HEK293T (cell line): ENCODE measurements at regions not wholly inside any gene's neighbourhood (a gene's known extent, or its start where the extent isn't known, plus 50 kb on each side); places are given as distances from the start of the nearest gene placed in this dataset.

Source experiments
- CTCF ChIA-PET: fragments of 350-600 bp; formaldehyde crosslinking; extraction: SDS; loops from one replicate; lab custom pipeline; 2021; ENCODE audit warnings: antibody characterized with exemption, inconsistent platforms; lab: Yijun Ruan, JAX
- POLR2A ChIA-PET: fragments of 350-600 bp; formaldehyde crosslinking; extraction: SDS; loops from one replicate; lab custom pipeline; 2020; ENCODE audit warnings: antibody characterized with exemption, inconsistent platforms; lab: Yijun Ruan, JAX
- DNase-seq: peaks from one replicate; pipeline ENCODE4 v3.0.0; 2012; ENCODE audit warnings: mixed read lengths; ENCODE audit errors: extremely low spot score
- ARNT ChIP-seq: fragments of 450-650 bp; IDR thresholded peaks from 2 replicates; pipeline ENCODE4 v1.6.1; 2017; ENCODE audit warnings: mild to moderate bottlenecking
- BHLHE40 ChIP-seq: fragments of 450-650 bp; IDR thresholded peaks from 2 replicates; pipeline ENCODE4 v1.6.1; 2016; ENCODE audit warnings: mild to moderate bottlenecking, moderate library complexity, borderline replicate concordance
- CTBP1 ChIP-seq: fragments of 450-650 bp; IDR thresholded peaks from 2 replicates; pipeline ENCODE4 v1.6.1; 2016; ENCODE audit warnings: borderline replicate concordance
- ELF4 ChIP-seq: fragments of 450-650 bp; IDR thresholded peaks from 2 replicates; pipeline ENCODE4 v1.6.1; 2017; ENCODE audit warnings: antibody characterized with exemption
- FOXA1 ChIP-seq: fragments of 450-650 bp; IDR thresholded peaks from 2 replicates; pipeline ENCODE4 v1.6.1; 2016; ENCODE audit warnings: mild to moderate bottlenecking
- FOXK2 ChIP-seq: fragments of 450-650 bp; IDR thresholded peaks from 2 replicates; pipeline ENCODE4 v1.6.1; 2016; ENCODE audit warnings: mild to moderate bottlenecking
- FOXM1 ChIP-seq: fragments of 450-650 bp; IDR thresholded peaks from 2 replicates; pipeline ENCODE4 v1.6.1; 2017; ENCODE audit warnings: mild to moderate bottlenecking, borderline replicate concordance
- HDGF ChIP-seq: fragments of 450-650 bp; IDR thresholded peaks from 2 replicates; pipeline ENCODE4 v1.6.1; 2017; ENCODE audit warnings: antibody characterized with exemption, borderline replicate concordance
- L3MBTL2 ChIP-seq: fragments of 450-650 bp; conservative IDR thresholded peaks from 2 replicates; pipeline ENCODE4 v1.6.1; 2016; ENCODE audit warnings: mild to moderate bottlenecking
- LEF1 ChIP-seq: fragments of 450-650 bp; IDR thresholded peaks from 2 replicates; pipeline ENCODE4 v1.6.1; 2017; ENCODE audit warnings: mild to moderate bottlenecking, borderline replicate concordance
- NFRKB ChIP-seq: fragments of 450-650 bp; IDR thresholded peaks from 2 replicates; pipeline ENCODE4 v1.6.1; 2016; ENCODE audit warnings: mild to moderate bottlenecking, moderate library complexity
- PKNOX1 ChIP-seq: fragments of 450-650 bp; IDR thresholded peaks from 2 replicates; pipeline ENCODE4 v1.6.1; 2016
- SP1 ChIP-seq: fragments of 450-650 bp; IDR thresholded peaks from 2 replicates; pipeline ENCODE4 v1.6.1; 2017
- SUZ12 ChIP-seq: fragments of 450-650 bp; IDR thresholded peaks from 2 replicates; pipeline ENCODE4 v1.6.1; 2016; ENCODE audit warnings: mild to moderate bottlenecking
- TARDBP ChIP-seq: fragments of 450-650 bp; IDR thresholded peaks from 2 replicates; pipeline ENCODE4 v1.6.1; 2016
- ZNF384 ChIP-seq: fragments of 450-650 bp; IDR thresholded peaks from 2 replicates; pipeline ENCODE4 v1.6.1; 2016

- TF ChIP-seq SUZ12 (no peak), ZNF384 (no peak), HDGF (no peak), SP1 (no peak), PKNOX1 (no peak), LEF1 (no peak), TARDBP (no peak)
- POLR2A ChIA-PET, result no interaction called here
- CTCF ChIA-PET, result no interaction called here
- DNase-seq, result no peak
Observed at GRCh38 chr5:155767470-155767869, 559.5 kb upstream of the SGCD start.

- ChIA-PET POLR2A (no interaction called here), CTCF (no interaction called here)
- DNase-seq, result no peak
- TF ChIP-seq FOXK2 (no peak), CTBP1 (no peak), ZNF384 (no peak), TARDBP (no peak), ELF4 (no peak), FOXM1 (no peak), HDGF (no peak), PKNOX1 (no peak), FOXA1 (no peak), NFRKB (no peak), BHLHE40 (no peak), LEF1 (no peak), SP1 (no peak)
Observed at GRCh38 chr5:155768332-155768731, 558.6 kb upstream of the SGCD start.

- DNase-seq, result no peak
- ChIA-PET POLR2A (no interaction called here), CTCF (no interaction called here)
- no peak for TF ChIP-seq L3MBTL2
- TF ChIP-seq PKNOX1, result no peak
- TF ChIP-seq BHLHE40, result no peak
- TF ChIP-seq SUZ12, result no peak
- no peak for TF ChIP-seq NFRKB
- TF ChIP-seq ZNF384, result no peak
- TF ChIP-seq ELF4, result no peak
- no peak for TF ChIP-seq ARNT
- TF ChIP-seq FOXA1, result no peak
- TF ChIP-seq TARDBP, result no peak
- TF ChIP-seq CTBP1, result no peak
- no peak for TF ChIP-seq SP1
- no peak for TF ChIP-seq FOXM1
- TF ChIP-seq LEF1, result no peak
- TF ChIP-seq FOXK2, result no peak
Observed at GRCh38 chr5:155772009-155772662, 554.8 kb upstream of the SGCD start.

- ChIA-PET CTCF (no interaction called here), POLR2A (no interaction called here)
Observed at GRCh38 chr5:155773680-155774079, 553.3 kb upstream of the SGCD start.

GRCh38 chr5:155780260-155780659 lies 546.7 kb upstream of the SGCD start:
- no peak for TF ChIP-seq L3MBTL2
- TF ChIP-seq CTBP1, result no peak
- TF ChIP-seq ZNF384, result no peak
- TF ChIP-seq NFRKB, result no peak
- TF ChIP-seq FOXM1, result no peak
- TF ChIP-seq FOXA1, result no peak
- no peak for TF ChIP-seq SUZ12
- TF ChIP-seq PKNOX1, result no peak
- no peak for TF ChIP-seq BHLHE40
- no peak for TF ChIP-seq SP1
- no peak for TF ChIP-seq ELF4
- TF ChIP-seq LEF1, result no peak
- no peak for TF ChIP-seq HDGF
- no peak for TF ChIP-seq ARNT
- DNase-seq, result no peak
- ChIA-PET CTCF (no interaction called here), POLR2A (no interaction called here)

More at GRCh38 chr5:155773680-155774079, 553.3 kb upstream of the SGCD start:
- no peak for DNase-seq
- no peak for TF ChIP-seq SUZ12
- TF ChIP-seq FOXA1, result no peak
- no peak for TF ChIP-seq PKNOX1
- TF ChIP-seq ARNT, result no peak
- TF ChIP-seq FOXM1, result no peak
- no peak for TF ChIP-seq TARDBP
- no peak for TF ChIP-seq ELF4
- TF ChIP-seq LEF1, result no peak
- no peak for TF ChIP-seq FOXK2
- no peak for TF ChIP-seq SP1
- no peak for TF ChIP-seq NFRKB
- no peak for TF ChIP-seq BHLHE40
- no peak for TF ChIP-seq L3MBTL2
